Liver (tissue), 8 donors: ENCODE measurements at regions not wholly inside any gene's neighbourhood (a gene's known extent, or its start where the extent isn't known, plus 50 kb on each side); places are given as distances from the start of the nearest gene placed in this dataset.

ENCODE experiments used
- DNase-seq: peaks from one replicate; pipeline ENCODE4 v3.0.0-alpha.2; 2017; ENCODE audit warnings: low spot score
- H3K27ac ChIP-seq, 2 donors: one replicate each; pipeline ENCODE4 v1.7.0; 2013; ENCODE audit warnings: inconsistent platforms in 2 of 2, low read length in 2 of 2, control low read depth in 1 of 2, low read depth in 1 of 2, mild to moderate bottlenecking in 1 of 2
- H3K27me3 ChIP-seq, 4 donors: one replicate each; pipeline versions ENCODE4 v1.6.1 to v1.7.0; 2013; ENCODE audit warnings: low read length in 3 of 4, inconsistent platforms in 1 of 4, mild to moderate bottlenecking in 1 of 4, moderate library complexity in 1 of 4; ENCODE audit not compliant: control insufficient read depth in 4 of 4, insufficient read depth in 4 of 4
- H3K36me3 ChIP-seq, 4 donors: one replicate each; pipeline versions ENCODE4 v1.6.1 to v1.7.0; 2013; ENCODE audit warnings: low read length in 3 of 4, mild to moderate bottlenecking in 3 of 4, low read depth in 1 of 4, moderate library complexity in 1 of 4; ENCODE audit not compliant: control insufficient read depth in 4 of 4, insufficient read depth in 3 of 4
- H3K4me1 ChIP-seq, 4 donors: one replicate each; pipeline versions ENCODE4 v1.6.1 to v1.7.0; 2013; ENCODE audit warnings: low read length in 3 of 4, mild to moderate bottlenecking in 3 of 4, moderate library complexity in 1 of 4; ENCODE audit not compliant: control insufficient read depth in 4 of 4, insufficient read depth in 4 of 4
- H3K4me3 ChIP-seq, 3 donors: one replicate each; pipeline versions ENCODE4 v1.6.1 to v1.7.0; 2013; ENCODE audit warnings: low read length in 3 of 3, control low read depth in 1 of 3, low read depth in 1 of 3, mild to moderate bottlenecking in 1 of 3
- H3K9ac ChIP-seq, 2 donors: one replicate each; pipeline ENCODE4 v1.7.0; 2013; ENCODE audit warnings: low read length in 2 of 2, mild to moderate bottlenecking in 2 of 2, moderate library complexity in 2 of 2, control low read depth in 1 of 2, low read depth in 1 of 2
- H3K9me3 ChIP-seq, 4 donors: one replicate each; pipeline versions ENCODE4 v1.6.1 to v1.7.0; 2013; ENCODE audit warnings: low read length in 3 of 4; ENCODE audit not compliant: control insufficient read depth in 4 of 4
- ATF3 ChIP-seq: IDR thresholded peaks from 2 replicates; pipeline ENCODE4 v1.6.1; 2016; ENCODE audit warnings: antibody characterized with exemption
- EGR1 ChIP-seq, 2 donors: IDR thresholded peaks; 2 replicates each; pipeline ENCODE4 v1.6.1; 2016 to 2018; ENCODE audit warnings: antibody characterized with exemption in 2 of 2, low read depth in 2 of 2
- FOXA1 ChIP-seq: IDR thresholded peaks from 2 replicates; pipeline ENCODE4 v1.6.1; 2016; ENCODE audit warnings: antibody characterized with exemption
- FOXA2 ChIP-seq: IDR thresholded peaks from 2 replicates; pipeline ENCODE4 v1.6.1; 2016; ENCODE audit warnings: antibody characterized with exemption
- GABPA ChIP-seq, 2 donors: IDR thresholded peaks in 1 of 2; conservative IDR thresholded peaks in 1 of 2; 2 replicates each; pipeline ENCODE4 v1.6.1; 2016; ENCODE audit warnings: antibody characterized with exemption in 2 of 2, mild to moderate bottlenecking in 1 of 2, moderate library complexity in 1 of 2
- HNF4A ChIP-seq, 2 donors: conservative IDR thresholded peaks; 2 replicates each; pipeline ENCODE4 v1.6.1; 2016; ENCODE audit warnings: antibody characterized with exemption in 2 of 2, mild to moderate bottlenecking in 2 of 2
- HNF4G ChIP-seq: IDR thresholded peaks from 2 replicates; pipeline ENCODE4 v1.6.1; 2016; ENCODE audit warnings: antibody characterized with exemption
- JUND ChIP-seq, 2 donors: IDR thresholded peaks; 2 replicates each; pipeline ENCODE4 v1.6.1; 2016; ENCODE audit warnings: antibody characterized with exemption in 2 of 2
- NR2F2 ChIP-seq: IDR thresholded peaks from 2 replicates; pipeline ENCODE4 v1.6.1; 2016; ENCODE audit warnings: antibody characterized with exemption
- RAD21 ChIP-seq, 2 donors: IDR thresholded peaks; 2 replicates each; pipeline ENCODE4 v1.6.1; 2016; ENCODE audit warnings: antibody characterized with exemption in 2 of 2, mild to moderate bottlenecking in 2 of 2
- RXRA ChIP-seq, 2 donors: IDR thresholded peaks; 2 replicates each; pipeline ENCODE4 v1.6.1; 2017 to 2018; ENCODE audit warnings: antibody characterized with exemption in 2 of 2, mild to moderate bottlenecking in 1 of 2
- SP1 ChIP-seq: IDR thresholded peaks from 2 replicates; pipeline ENCODE4 v1.6.1; 2018; ENCODE audit warnings: antibody characterized with exemption, mild to moderate bottlenecking
- TAF1 ChIP-seq: conservative IDR thresholded peaks from 2 replicates; pipeline ENCODE4 v1.6.1; 2016; ENCODE audit warnings: antibody characterized with exemption, mild to moderate bottlenecking
- YY1 ChIP-seq: IDR thresholded peaks from 2 replicates; pipeline ENCODE4 v1.6.1; 2016; ENCODE audit warnings: antibody characterized with exemption, mild to moderate bottlenecking
- WGBS: extraction: QIAGEN DNeasy Blood & Tissue Kit; methylation state at CpG from one replicate; pipeline ENCODE4 v1.1.7; 2013; 5-methylcytosine and 5-hydroxymethylcytosine counted together
- TF ChIP-seq, protein P1 (sequence below): IDR thresholded peaks from 2 replicates; pipeline ENCODE4 v1.6.1; 2016; ENCODE audit warnings: antibody characterized with exemption, mild to moderate bottlenecking
- TF ChIP-seq, protein P2 (sequence below): IDR thresholded peaks from 2 replicates; pipeline ENCODE4 v1.6.1; 2016; ENCODE audit warnings: antibody characterized with exemption
- TF ChIP-seq, protein P3 (sequence below): IDR thresholded peaks from 2 replicates; pipeline ENCODE4 v1.6.1; 2016; ENCODE audit warnings: antibody characterized with exemption
- TF ChIP-seq, protein P4 (sequence below): fragments of 150-350 bp; IDR thresholded peaks from 2 replicates; pipeline ENCODE4 v1.5.1; 2017; ENCODE audit warnings: improper control_type of control experiment, low read depth, low read length; ENCODE audit not compliant: missing input control
- donor health status: healthy.
- donor health status: healthy.
- donor health status: healthy.
- donor health status: healthy.
- donor health status: healthy.

DNA sequence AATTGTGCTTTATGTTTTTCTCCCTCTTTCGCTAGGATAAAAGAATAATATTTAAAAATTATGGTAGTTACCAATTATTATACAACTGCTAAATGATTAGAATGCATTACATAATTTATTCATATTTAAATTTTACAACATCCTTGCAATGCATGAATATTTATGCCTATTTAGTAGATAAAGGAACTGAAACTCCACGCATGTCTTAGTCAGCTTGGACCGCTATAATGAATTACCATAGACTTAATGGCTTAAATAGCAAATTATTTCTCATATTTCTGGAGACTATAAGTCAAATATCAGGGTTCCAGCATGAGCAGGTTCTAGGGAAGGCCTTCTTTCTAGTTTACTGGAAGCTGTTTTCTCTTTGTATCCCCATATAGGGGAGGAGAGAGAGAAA, 1555.4 kb upstream of the ADGRL3 start:
- TF ChIP-seq TAF1 (no peak), NR2F2 (no peak), HNF4A (conservative IDR thresholded peaks at IDR 0.05) (no peak), JUND (IDR thresholded peaks at IDR 0.05) (no peak), HNF4G (no peak), ATF3 (no peak), YY1 (no peak), FOXA1 (no peak), GABPA (IDR thresholded peaks at IDR 0.05 in 1 of 2, conservative IDR thresholded peaks at IDR 0.05 in 1 of 2) (no peak)
- TF ChIP-seq, protein P1, sequence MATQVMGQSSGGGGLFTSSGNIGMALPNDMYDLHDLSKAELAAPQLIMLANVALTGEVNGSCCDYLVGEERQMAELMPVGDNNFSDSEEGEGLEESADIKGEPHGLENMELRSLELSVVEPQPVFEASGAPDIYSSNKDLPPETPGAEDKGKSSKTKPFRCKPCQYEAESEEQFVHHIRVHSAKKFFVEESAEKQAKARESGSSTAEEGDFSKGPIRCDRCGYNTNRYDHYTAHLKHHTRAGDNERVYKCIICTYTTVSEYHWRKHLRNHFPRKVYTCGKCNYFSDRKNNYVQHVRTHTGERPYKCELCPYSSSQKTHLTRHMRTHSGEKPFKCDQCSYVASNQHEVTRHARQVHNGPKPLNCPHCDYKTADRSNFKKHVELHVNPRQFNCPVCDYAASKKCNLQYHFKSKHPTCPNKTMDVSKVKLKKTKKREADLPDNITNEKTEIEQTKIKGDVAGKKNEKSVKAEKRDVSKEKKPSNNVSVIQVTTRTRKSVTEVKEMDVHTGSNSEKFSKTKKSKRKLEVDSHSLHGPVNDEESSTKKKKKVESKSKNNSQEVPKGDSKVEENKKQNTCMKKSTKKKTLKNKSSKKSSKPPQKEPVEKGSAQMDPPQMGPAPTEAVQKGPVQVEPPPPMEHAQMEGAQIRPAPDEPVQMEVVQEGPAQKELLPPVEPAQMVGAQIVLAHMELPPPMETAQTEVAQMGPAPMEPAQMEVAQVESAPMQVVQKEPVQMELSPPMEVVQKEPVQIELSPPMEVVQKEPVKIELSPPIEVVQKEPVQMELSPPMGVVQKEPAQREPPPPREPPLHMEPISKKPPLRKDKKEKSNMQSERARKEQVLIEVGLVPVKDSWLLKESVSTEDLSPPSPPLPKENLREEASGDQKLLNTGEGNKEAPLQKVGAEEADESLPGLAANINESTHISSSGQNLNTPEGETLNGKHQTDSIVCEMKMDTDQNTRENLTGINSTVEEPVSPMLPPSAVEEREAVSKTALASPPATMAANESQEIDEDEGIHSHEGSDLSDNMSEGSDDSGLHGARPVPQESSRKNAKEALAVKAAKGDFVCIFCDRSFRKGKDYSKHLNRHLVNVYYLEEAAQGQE, result no peak
- TF ChIP-seq, protein P2, sequence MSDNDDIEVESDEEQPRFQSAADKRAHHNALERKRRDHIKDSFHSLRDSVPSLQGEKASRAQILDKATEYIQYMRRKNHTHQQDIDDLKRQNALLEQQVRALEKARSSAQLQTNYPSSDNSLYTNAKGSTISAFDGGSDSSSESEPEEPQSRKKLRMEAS, result no peak
- TF ChIP-seq, protein P3, sequence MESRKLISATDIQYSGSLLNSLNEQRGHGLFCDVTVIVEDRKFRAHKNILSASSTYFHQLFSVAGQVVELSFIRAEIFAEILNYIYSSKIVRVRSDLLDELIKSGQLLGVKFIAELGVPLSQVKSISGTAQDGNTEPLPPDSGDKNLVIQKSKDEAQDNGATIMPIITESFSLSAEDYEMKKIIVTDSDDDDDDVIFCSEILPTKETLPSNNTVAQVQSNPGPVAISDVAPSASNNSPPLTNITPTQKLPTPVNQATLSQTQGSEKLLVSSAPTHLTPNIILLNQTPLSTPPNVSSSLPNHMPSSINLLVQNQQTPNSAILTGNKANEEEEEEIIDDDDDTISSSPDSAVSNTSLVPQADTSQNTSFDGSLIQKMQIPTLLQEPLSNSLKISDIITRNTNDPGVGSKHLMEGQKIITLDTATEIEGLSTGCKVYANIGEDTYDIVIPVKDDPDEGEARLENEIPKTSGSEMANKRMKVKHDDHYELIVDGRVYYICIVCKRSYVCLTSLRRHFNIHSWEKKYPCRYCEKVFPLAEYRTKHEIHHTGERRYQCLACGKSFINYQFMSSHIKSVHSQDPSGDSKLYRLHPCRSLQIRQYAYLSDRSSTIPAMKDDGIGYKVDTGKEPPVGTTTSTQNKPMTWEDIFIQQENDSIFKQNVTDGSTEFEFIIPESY, result no peak
- peaks cover 0 to 10% (median 2%) of the 10 kb centered on the region in 4 donors for H3K4me1 ChIP-seq
- no peaks in the 10 kb centered on the region for H3K9me3 ChIP-seq
- no peaks in the 10 kb centered on the region for H3K36me3 ChIP-seq
- H3K4me3 ChIP-seq, result no peak overlapping the region
- H3K27ac ChIP-seq, result no peak overlapping the region
- H3K27me3 ChIP-seq, result no peaks in the 10 kb centered on the region
- no peak overlapping the region for H3K9ac ChIP-seq
- 95% methylated on average over 3 of the region's 3 CpGs for WGBS
- DNase-seq, result no peak

DNA sequence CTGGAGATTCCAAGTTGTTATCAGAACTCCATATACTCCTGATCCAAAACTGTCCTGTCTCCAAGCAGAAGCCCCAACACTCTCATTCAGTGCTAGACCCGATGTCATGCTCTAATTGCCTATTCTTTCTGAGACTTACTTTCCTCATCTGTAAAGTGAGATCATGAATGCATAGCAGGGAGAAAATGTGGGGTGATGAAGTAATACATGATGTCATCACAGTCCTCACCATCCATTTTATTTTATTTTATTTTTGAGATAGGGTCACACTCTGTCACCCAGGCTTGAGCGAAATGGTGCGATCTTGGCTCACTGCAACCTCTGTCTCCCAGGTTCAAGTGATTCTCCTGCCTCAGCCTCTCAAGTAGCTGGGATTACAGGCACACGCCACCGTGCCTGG, 1554.0 kb upstream of the ADGRL3 start:
- Histone ChIP-seq H3K36me3 (no peaks in the 10 kb centered on the region), H3K9me3 (no peaks in the 10 kb centered on the region), H3K4me3 (no peak overlapping the region), H3K27me3 (no peaks in the 10 kb centered on the region), H3K9ac (no peak overlapping the region), H3K27ac (no peak overlapping the region), H3K4me1 (peaks cover 0 to 10% (median 2%) of the 10 kb centered on the region in 4 donors)
- no peak for DNase-seq
- WGBS, result 94% methylated on average over 5 of the region's 5 CpGs
- TF ChIP-seq TAF1 (no peak), FOXA1 (no peak), JUND (IDR thresholded peaks at IDR 0.05) (no peak), FOXA2 (no peak), SP1 (no peak), EGR1 (IDR thresholded peaks at IDR 0.05; ENCODE audit: low read depth in 2 of 2) (no peak), HNF4A (conservative IDR thresholded peaks at IDR 0.05) (no peak), RAD21 (IDR thresholded peaks at IDR 0.05) (no peak), RXRA (IDR thresholded peaks at IDR 0.05) (no peak), ATF3 (no peak), NR2F2 (no peak), YY1 (no peak), HNF4G (no peak)
- TF ChIP-seq, protein P3, result no peak
- TF ChIP-seq, protein P4, sequence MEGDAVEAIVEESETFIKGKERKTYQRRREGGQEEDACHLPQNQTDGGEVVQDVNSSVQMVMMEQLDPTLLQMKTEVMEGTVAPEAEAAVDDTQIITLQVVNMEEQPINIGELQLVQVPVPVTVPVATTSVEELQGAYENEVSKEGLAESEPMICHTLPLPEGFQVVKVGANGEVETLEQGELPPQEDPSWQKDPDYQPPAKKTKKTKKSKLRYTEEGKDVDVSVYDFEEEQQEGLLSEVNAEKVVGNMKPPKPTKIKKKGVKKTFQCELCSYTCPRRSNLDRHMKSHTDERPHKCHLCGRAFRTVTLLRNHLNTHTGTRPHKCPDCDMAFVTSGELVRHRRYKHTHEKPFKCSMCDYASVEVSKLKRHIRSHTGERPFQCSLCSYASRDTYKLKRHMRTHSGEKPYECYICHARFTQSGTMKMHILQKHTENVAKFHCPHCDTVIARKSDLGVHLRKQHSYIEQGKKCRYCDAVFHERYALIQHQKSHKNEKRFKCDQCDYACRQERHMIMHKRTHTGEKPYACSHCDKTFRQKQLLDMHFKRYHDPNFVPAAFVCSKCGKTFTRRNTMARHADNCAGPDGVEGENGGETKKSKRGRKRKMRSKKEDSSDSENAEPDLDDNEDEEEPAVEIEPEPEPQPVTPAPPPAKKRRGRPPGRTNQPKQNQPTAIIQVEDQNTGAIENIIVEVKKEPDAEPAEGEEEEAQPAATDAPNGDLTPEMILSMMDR, result no peak
- TF ChIP-seq, protein P2, result no peak
